HL-60 (cell line): ENCODE measurements at regions not wholly inside any gene's neighbourhood (a gene's known extent, or its start where the extent isn't known, plus 50 kb on each side); places are given as distances from the start of the nearest gene placed in this dataset.

Source experiments
- POLR2AphosphoS5 ChIP-seq: IDR thresholded peaks from 2 replicates; pipeline ENCODE4 v1.6.1; 2012; ENCODE audit warnings: low read depth
- TF ChIP-seq, protein P1 (sequence below): IDR thresholded peaks from one replicate; pipeline ENCODE4 v1.5.1; 2011; ENCODE audit warnings: low read length, control low read depth, inconsistent platforms; ENCODE audit not compliant: insufficient read depth

DNA sequence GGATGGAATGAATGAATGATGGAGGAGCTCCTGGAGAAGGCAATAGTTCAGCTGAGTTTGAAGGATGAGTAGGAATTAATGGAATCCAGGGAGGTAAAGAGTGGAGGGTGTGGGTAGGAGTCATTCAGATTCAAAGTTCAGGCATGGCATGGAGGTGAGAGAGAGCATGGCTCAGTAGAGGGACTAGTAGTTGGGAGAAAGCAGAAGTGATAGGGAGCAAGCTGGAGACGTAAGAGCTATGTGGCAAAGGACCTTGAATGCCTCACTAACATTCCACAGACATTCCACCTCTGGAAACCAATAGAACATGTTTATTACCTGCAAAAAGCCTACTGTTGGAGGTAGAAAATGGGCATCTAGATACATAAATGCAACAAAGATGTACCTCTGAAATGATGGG is 170.1 kb downstream of the HAUS1 start:
- TF ChIP-seq, protein P1, sequence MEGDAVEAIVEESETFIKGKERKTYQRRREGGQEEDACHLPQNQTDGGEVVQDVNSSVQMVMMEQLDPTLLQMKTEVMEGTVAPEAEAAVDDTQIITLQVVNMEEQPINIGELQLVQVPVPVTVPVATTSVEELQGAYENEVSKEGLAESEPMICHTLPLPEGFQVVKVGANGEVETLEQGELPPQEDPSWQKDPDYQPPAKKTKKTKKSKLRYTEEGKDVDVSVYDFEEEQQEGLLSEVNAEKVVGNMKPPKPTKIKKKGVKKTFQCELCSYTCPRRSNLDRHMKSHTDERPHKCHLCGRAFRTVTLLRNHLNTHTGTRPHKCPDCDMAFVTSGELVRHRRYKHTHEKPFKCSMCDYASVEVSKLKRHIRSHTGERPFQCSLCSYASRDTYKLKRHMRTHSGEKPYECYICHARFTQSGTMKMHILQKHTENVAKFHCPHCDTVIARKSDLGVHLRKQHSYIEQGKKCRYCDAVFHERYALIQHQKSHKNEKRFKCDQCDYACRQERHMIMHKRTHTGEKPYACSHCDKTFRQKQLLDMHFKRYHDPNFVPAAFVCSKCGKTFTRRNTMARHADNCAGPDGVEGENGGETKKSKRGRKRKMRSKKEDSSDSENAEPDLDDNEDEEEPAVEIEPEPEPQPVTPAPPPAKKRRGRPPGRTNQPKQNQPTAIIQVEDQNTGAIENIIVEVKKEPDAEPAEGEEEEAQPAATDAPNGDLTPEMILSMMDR, result no peak
- TF ChIP-seq POLR2AphosphoS5, result no peak
